SH-SY5Y (cell line): ENCODE measurements at regions not wholly inside any gene's neighbourhood (a gene's known extent, or its start where the extent isn't known, plus 50 kb on each side); places are given as distances from the start of the nearest gene placed in this dataset.

Source experiments
- GATA2 ChIP-seq: IDR thresholded peaks from 2 replicates; pipeline ENCODE4 v1.6.1; 2011; ENCODE audit warnings: mild to moderate bottlenecking, low read depth, low read length
- GATA3 ChIP-seq: IDR thresholded peaks from 2 replicates; pipeline ENCODE4 v1.6.1; 2011; ENCODE audit warnings: low read depth, mild to moderate bottlenecking, low read length, moderate library complexity

DNA sequence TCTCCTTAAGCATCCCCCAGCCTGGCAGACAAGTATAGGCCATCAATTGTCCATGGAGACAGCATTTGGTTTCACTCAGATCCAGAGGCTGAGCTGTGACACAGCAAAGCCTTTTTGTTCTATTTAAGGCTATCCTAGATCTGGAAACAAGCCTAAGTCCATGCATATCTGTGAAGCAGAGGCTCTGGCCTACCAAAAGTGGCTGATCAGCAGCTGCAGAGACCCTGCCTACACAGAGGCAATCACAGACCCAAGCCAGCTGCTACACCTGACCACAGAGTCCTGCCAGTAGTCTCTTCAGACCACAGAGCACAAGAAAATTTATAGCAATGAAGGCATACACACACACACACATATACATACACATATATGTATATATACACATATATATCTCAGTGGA lies 501.7 kb upstream of the ARPP21 start:
- TF ChIP-seq GATA3, result no peak
- TF ChIP-seq GATA2, result no peak
